Fibroblast of lung (primary cell): ENCODE measurements at regions not wholly inside any gene's neighbourhood (a gene's known extent, or its start where the extent isn't known, plus 50 kb on each side); places are given as distances from the start of the nearest gene placed in this dataset.

ENCODE experiments used
- EZH2 ChIP-seq: IDR thresholded peaks from 2 replicates; pipeline ENCODE4 v1.5.1; 2012; ENCODE audit warnings: low read length, control low read depth, mild to moderate bottlenecking; ENCODE audit errors: missing control alignments
- TF ChIP-seq, protein P1 (sequence below), 2 donors: IDR thresholded peaks in 1 of 2; conservative IDR thresholded peaks in 1 of 2; 1 replicate in 1 of 2; 2 replicates in 1 of 2; pipeline ENCODE4 v1.5.1; 2011 to 2012; ENCODE audit warnings: low read length in 2 of 2, control low read depth in 1 of 2, inconsistent platforms in 1 of 2, low read depth in 1 of 2, mild to moderate bottlenecking in 1 of 2

DNA sequence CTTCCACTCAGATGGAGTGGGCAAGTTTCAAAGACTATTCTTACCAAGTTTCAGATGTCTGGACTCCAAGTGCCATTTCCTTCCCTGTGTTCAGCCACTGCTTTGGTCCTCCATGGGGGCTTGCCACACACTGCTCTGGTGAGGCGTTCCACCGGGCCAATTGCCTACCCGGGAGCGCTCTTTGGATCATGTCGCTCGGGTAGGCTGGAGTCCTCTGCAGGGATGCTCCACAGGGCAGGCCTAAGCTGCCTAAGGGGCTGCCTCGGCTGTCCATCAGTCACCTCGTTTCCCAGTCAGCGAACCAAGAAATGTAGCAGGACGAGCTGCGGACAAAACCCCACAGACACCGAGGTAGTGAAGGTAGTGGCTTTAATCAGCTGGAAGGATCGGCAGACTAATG, 200.7 kb upstream of the KLF8 start:
- TF ChIP-seq, protein P1, sequence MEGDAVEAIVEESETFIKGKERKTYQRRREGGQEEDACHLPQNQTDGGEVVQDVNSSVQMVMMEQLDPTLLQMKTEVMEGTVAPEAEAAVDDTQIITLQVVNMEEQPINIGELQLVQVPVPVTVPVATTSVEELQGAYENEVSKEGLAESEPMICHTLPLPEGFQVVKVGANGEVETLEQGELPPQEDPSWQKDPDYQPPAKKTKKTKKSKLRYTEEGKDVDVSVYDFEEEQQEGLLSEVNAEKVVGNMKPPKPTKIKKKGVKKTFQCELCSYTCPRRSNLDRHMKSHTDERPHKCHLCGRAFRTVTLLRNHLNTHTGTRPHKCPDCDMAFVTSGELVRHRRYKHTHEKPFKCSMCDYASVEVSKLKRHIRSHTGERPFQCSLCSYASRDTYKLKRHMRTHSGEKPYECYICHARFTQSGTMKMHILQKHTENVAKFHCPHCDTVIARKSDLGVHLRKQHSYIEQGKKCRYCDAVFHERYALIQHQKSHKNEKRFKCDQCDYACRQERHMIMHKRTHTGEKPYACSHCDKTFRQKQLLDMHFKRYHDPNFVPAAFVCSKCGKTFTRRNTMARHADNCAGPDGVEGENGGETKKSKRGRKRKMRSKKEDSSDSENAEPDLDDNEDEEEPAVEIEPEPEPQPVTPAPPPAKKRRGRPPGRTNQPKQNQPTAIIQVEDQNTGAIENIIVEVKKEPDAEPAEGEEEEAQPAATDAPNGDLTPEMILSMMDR (conservative IDR thresholded peaks at IDR 0.05 in 1 of 2, IDR thresholded peaks at IDR 0.05 in 1 of 2; ENCODE audit: low read depth in 1 of 2, low read length in 2 of 2) = no peak
- no peak for TF ChIP-seq EZH2
